Endodermal cell (in vitro differentiated cells): ENCODE measurements at regions not wholly inside any gene's neighbourhood (a gene's known extent, or its start where the extent isn't known, plus 50 kb on each side); places are given as distances from the start of the nearest gene placed in this dataset.

ENCODE experiments used
- DNase-seq: peaks from one replicate; pipeline ENCODE4 v3.0.0-alpha.2; 2017
- H3K27ac ChIP-seq: 2 replicates; pipeline ENCODE4 v1.5.1; 2013; ENCODE audit warnings: mild to moderate bottlenecking, low read depth, low read length, moderate library complexity
- H3K27me3 ChIP-seq: 2 replicates; pipeline ENCODE4 v1.6.1; 2013; ENCODE audit warnings: mild to moderate bottlenecking, low read length, moderate library complexity; ENCODE audit not compliant: insufficient read depth, control insufficient read depth, poor library complexity, severe bottlenecking
- H3K36me3 ChIP-seq: 2 replicates; pipeline ENCODE4 v1.7.0; 2013; ENCODE audit warnings: mild to moderate bottlenecking, low read length, moderate library complexity; ENCODE audit not compliant: control insufficient read depth, insufficient read depth
- H3K4me1 ChIP-seq: one replicate; pipeline ENCODE4 v1.7.0; 2013; ENCODE audit warnings: low read length; ENCODE audit not compliant: control insufficient read depth, insufficient read depth
- H3K4me3 ChIP-seq: 2 replicates; pipeline ENCODE4 v1.5.1; 2013; ENCODE audit warnings: mild to moderate bottlenecking, low read length, moderate library complexity
- H3K9ac ChIP-seq: 2 replicates; pipeline ENCODE4 v1.6.1; 2013; ENCODE audit warnings: mild to moderate bottlenecking, low read length, moderate library complexity; ENCODE audit not compliant: poor library complexity, severe bottlenecking; ENCODE audit errors: extremely low read depth
- H3K9me3 ChIP-seq: 2 replicates; pipeline ENCODE4 v1.6.1; 2013; ENCODE audit warnings: mild to moderate bottlenecking, low read length, moderate library complexity; ENCODE audit not compliant: control insufficient read depth
- H3K27ac Mint-ChIP-seq: 2 replicates; pipeline ENCODE4 v1.8.0; 2020; ENCODE audit warnings: mixed read lengths
- H3K27me3 Mint-ChIP-seq: 2 replicates; pipeline ENCODE4 v1.8.0; 2021; ENCODE audit warnings: mild to moderate bottlenecking, mixed read lengths; ENCODE audit not compliant: insufficient read depth
- H3K36me3 Mint-ChIP-seq: 2 replicates; pipeline ENCODE4 v1.8.0; 2020; ENCODE audit warnings: low read depth, mixed read lengths
- H3K4me1 Mint-ChIP-seq: 2 replicates; pipeline ENCODE4 v1.8.0; 2020; ENCODE audit warnings: mixed read lengths
- H3K4me3 Mint-ChIP-seq: 2 replicates; pipeline ENCODE4 v1.8.0; 2020; ENCODE audit warnings: mild to moderate bottlenecking, moderate library complexity, mixed read lengths
- H3K9me3 Mint-ChIP-seq: 2 replicates; pipeline ENCODE4 v1.8.0; 2020; ENCODE audit warnings: mild to moderate bottlenecking, mixed read lengths
- CTCF ChIP-seq: fragments of 200-600 bp; sonication (generic); conservative IDR thresholded peaks from 2 replicates; pipeline ENCODE4 v1.5.0; 2021; ENCODE audit warnings: antibody characterized with exemption, mild to moderate bottlenecking
- WGBS, 2 experiments: methylation state at CpG; one replicate each; pipeline versions ENCODE4 v1.1.5 to v1.1.7; 2013; ENCODE audit warnings: missing lambda C conversion rate in 2 of 2, mixed read lengths in 1 of 2; ENCODE audit not compliant: insufficient coverage in 1 of 2, insufficient read length in 1 of 2; 5-methylcytosine and 5-hydroxymethylcytosine counted together

- Mint-ChIP-seq H3K27me3 (no peaks in the 10 kb centered on the region), H3K4me3 (no peak overlapping the region), H3K9me3 (no peaks in the 10 kb centered on the region), H3K36me3 (no peaks in the 10 kb centered on the region), H3K4me1 (peaks cover 12% of the 10 kb centered on the region), H3K27ac (no peak overlapping the region)
- no peak overlapping the region for H3K27ac ChIP-seq
- DNase-seq = no peak
- TF ChIP-seq CTCF = no peak
- WGBS, 2 experiments = 87 to 88% methylated on average over 1 of the region's 1 CpG
- H3K9me3 ChIP-seq = no peaks in the 10 kb centered on the region
- H3K36me3 ChIP-seq = no peaks in the 10 kb centered on the region
- no peak overlapping the region for H3K9ac ChIP-seq
- H3K4me3 ChIP-seq = no peak overlapping the region
- H3K27me3 ChIP-seq = no peaks in the 10 kb centered on the region
- H3K4me1 ChIP-seq = peaks cover 6% of the 10 kb centered on the region
Observed at GRCh38 chr5:39671561-39671961, 246.8 kb upstream of the DAB2 start.

- Histone ChIP-seq H3K27me3 (no peaks in the 10 kb centered on the region), H3K4me3 (no peak overlapping the region), H3K9ac (no peak overlapping the region), H3K36me3 (no peaks in the 10 kb centered on the region), H3K9me3 (no peaks in the 10 kb centered on the region), H3K27ac (no peak overlapping the region), H3K4me1 (peaks cover 6% of the 10 kb centered on the region)
- no peak for DNase-seq
- peaks cover 12% of the 10 kb centered on the region for H3K4me1 Mint-ChIP-seq
- H3K27ac Mint-ChIP-seq = no peak overlapping the region
- TF ChIP-seq CTCF = no peak
- H3K9me3 Mint-ChIP-seq = no peaks in the 10 kb centered on the region
- H3K36me3 Mint-ChIP-seq = no peaks in the 10 kb centered on the region
- H3K27me3 Mint-ChIP-seq = no peaks in the 10 kb centered on the region
- no peak overlapping the region for H3K4me3 Mint-ChIP-seq
Observed at GRCh38 chr5:39670955-39671354, 246.2 kb upstream of the DAB2 start.

GRCh38 chr5:39670391-39670790 lies 245.6 kb upstream of the DAB2 start:
- H3K36me3 ChIP-seq = no peaks in the 10 kb centered on the region
- 81 to 91% methylated on average over 4 to 6 of the region's 6 CpGs for WGBS, 2 experiments
- TF ChIP-seq CTCF = no peak
- no peak overlapping the region for H3K9ac ChIP-seq
- Mint-ChIP-seq H3K4me1 (peaks cover 12% of the 10 kb centered on the region), H3K9me3 (no peaks in the 10 kb centered on the region), H3K36me3 (no peaks in the 10 kb centered on the region), H3K4me3 (no peak overlapping the region), H3K27me3 (no peaks in the 10 kb centered on the region), H3K27ac (no peak overlapping the region)
- H3K9me3 ChIP-seq = no peaks in the 10 kb centered on the region
- no peak for DNase-seq
- H3K4me1 ChIP-seq = peaks cover 6% of the 10 kb centered on the region
- H3K4me3 ChIP-seq = no peak overlapping the region
- H3K27me3 ChIP-seq = no peaks in the 10 kb centered on the region
- H3K27ac ChIP-seq = no peak overlapping the region
